ENCODE measurements at regions not wholly inside any gene's neighbourhood (a gene's known extent, or its start where the extent isn't known, plus 50 kb on each side); places are given as distances from the start of the nearest gene placed in this dataset.

- TF ChIP-seq POLR2A (IDR thresholded peaks at IDR 0.05; ENCODE audit: low read depth, low read length) (no peak), SMC3 (IDR thresholded peaks at IDR 0.05; ENCODE audit: low read depth, low read length) (no peak), RAD21 (IDR thresholded peaks at IDR 0.05; ENCODE audit: low read length) (no peak), MXI1 (IDR thresholded peaks at IDR 0.05; ENCODE audit: borderline replicate concordance, low read depth, low read length) (no peak), FOS (IDR thresholded peaks at IDR 0.05; ENCODE audit: low read depth, low read length) (no peak), RFX5 (IDR thresholded peaks at IDR 0.05; ENCODE audit: low read depth, low read length) (no peak), MAFK (IDR thresholded peaks at IDR 0.05; ENCODE audit: low read depth, low read length) (no peak)
- TF ChIP-seq, protein P1, sequence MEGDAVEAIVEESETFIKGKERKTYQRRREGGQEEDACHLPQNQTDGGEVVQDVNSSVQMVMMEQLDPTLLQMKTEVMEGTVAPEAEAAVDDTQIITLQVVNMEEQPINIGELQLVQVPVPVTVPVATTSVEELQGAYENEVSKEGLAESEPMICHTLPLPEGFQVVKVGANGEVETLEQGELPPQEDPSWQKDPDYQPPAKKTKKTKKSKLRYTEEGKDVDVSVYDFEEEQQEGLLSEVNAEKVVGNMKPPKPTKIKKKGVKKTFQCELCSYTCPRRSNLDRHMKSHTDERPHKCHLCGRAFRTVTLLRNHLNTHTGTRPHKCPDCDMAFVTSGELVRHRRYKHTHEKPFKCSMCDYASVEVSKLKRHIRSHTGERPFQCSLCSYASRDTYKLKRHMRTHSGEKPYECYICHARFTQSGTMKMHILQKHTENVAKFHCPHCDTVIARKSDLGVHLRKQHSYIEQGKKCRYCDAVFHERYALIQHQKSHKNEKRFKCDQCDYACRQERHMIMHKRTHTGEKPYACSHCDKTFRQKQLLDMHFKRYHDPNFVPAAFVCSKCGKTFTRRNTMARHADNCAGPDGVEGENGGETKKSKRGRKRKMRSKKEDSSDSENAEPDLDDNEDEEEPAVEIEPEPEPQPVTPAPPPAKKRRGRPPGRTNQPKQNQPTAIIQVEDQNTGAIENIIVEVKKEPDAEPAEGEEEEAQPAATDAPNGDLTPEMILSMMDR (conservative IDR thresholded peaks at IDR 0.05; ENCODE audit: low read depth, low read length) = no peak
- TF ChIP-seq, protein P2, sequence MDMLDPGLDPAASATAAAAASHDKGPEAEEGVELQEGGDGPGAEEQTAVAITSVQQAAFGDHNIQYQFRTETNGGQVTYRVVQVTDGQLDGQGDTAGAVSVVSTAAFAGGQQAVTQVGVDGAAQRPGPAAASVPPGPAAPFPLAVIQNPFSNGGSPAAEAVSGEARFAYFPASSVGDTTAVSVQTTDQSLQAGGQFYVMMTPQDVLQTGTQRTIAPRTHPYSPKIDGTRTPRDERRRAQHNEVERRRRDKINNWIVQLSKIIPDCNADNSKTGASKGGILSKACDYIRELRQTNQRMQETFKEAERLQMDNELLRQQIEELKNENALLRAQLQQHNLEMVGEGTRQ (IDR thresholded peaks at IDR 0.05; ENCODE audit: low read depth, low read length) = no peak
- TF ChIP-seq, protein P3, sequence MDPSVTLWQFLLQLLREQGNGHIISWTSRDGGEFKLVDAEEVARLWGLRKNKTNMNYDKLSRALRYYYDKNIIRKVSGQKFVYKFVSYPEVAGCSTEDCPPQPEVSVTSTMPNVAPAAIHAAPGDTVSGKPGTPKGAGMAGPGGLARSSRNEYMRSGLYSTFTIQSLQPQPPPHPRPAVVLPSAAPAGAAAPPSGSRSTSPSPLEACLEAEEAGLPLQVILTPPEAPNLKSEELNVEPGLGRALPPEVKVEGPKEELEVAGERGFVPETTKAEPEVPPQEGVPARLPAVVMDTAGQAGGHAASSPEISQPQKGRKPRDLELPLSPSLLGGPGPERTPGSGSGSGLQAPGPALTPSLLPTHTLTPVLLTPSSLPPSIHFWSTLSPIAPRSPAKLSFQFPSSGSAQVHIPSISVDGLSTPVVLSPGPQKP (IDR thresholded peaks at IDR 0.05; ENCODE audit: borderline replicate concordance, low read depth, low read length) = no peak
These were observed 293.4 kb upstream of the CHST9 start for GRCh38 chr18:27478459-27478858.
